HG02885 (cell line): ENCODE measurements at regions not wholly inside any gene's neighbourhood (a gene's known extent, or its start where the extent isn't known, plus 50 kb on each side); places are given as distances from the start of the nearest gene placed in this dataset.
"Not testable (repeated sequence)": the region's sequence is repeated elsewhere in the genome, so short reads cannot be mapped to it uniquely, and the experiment has no call there.

Source experiments
- ATAC-seq: cut with Tn5 transposase; IDR thresholded peaks from one replicate; pipeline ENCODE4 v1.9.1; 2021; ENCODE audit warnings: mild to moderate bottlenecking; ENCODE audit not compliant: unreplicated experiment, poor library complexity

DNA sequence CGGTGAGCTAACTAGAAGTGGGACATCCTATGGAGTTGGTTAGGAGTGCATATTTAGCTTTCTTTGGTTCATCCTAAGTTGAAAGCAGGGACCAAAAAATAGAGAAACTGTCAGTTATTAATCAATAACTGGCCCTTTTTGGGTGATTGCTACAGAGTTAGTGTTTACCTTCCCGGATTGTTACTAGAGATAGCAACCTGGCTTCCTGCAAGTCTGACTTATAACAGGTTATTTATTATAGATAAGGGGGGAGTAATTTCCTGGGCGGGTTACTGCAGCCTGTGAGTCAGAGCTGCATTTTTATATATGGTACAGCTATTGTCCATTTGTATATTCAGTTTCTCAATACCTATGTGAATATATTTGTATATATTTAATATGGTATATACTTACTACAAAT is 522.0 kb downstream of the MFSD1 start:
- ATAC-seq: no peak

- no peak for ATAC-seq
These were observed 525.1 kb downstream of the MFSD1 start for GRCh38 chr3:159326998-159327397.

DNA sequence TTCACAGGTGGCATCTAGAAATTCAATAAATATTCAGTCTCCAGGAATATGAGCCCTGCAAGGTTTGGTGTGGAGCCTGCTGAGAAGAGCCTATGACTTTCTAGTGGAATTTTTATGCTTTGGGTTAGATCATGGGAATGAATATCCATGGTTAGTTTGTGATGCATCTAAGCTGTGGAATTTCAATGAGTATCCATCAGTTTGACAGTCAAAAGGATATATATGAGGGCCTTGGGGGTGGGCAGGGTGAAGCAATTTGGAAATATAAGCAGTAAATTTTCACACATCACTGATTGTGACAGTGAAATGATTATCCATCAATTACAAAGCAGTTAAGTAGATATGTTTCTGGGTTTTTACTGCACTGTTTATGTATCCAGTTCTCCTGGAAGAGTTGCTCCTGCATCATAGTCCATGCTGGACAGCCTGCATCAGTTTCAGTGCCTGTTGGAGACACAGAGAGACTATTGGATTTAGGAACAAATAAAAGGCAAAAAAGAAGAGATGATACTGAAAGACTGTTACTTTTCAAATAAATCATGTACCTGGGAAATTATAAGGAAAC is 530.8 kb downstream of the MFSD1 start:
- no peak for ATAC-seq

- ATAC-seq: no peak
These were observed 537.3 kb downstream of the MFSD1 start for GRCh38 chr3:159339131-159339530.

DNA sequence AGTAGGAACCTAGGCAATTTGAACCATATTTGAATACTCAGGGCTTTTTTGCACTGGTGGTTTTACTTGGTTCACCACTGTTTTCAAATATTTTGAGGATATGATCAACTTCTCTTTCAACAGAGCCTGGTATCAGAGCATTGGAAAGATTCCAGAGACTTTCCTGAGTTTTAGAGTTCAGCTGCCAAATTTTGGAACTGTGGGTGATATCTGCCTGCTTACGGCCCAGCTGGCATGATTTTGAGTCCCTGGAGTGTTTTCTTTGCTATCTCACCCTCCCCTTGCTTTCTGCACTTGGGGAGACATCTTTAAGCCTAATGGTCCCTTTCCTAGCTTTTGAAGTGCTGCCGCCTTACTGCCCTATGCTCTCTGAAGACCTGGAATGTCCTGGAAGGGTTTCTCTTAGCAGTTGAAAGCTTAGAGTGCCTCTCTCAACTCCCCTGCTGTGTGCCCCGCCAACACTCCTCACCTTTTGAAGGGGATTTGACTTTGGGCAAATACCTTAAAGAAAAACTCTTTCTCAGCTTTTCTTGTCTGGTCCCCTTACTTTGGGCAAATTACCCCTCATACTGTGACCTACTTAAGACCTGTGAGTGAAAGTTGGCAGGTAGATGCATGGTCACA is 539.1 kb downstream of the MFSD1 start:
- ATAC-seq: no peak

DNA sequence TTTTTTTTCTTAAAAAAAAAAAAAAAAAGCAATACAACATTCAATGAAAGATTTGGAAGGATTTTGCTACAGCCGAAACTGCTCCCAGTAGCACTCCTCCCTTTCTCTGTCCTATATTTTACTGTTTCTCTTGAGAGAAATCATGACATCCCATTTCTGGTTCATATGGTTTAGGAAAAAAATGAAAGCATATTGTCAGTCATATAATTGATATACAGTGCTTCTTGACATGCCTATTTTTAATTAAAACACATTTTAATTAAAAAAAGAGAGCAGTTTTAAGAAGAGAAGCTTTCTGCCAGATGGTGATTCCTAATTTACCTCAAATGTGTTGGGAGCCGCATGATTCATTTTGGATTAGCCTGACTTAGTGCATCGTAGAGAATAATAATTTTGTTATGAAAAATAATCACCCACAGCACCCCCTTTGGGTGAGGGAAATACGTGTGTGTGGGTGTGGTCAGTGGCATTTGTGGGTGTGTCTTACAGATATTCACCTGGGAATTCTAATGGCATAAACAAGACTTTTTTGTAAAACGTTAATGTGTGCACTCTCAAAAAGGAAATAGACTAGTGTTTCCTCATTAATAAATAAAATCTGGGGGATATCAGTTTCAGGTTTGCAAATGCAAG is 544.5 kb downstream of the MFSD1 start:
- no peak for ATAC-seq

DNA sequence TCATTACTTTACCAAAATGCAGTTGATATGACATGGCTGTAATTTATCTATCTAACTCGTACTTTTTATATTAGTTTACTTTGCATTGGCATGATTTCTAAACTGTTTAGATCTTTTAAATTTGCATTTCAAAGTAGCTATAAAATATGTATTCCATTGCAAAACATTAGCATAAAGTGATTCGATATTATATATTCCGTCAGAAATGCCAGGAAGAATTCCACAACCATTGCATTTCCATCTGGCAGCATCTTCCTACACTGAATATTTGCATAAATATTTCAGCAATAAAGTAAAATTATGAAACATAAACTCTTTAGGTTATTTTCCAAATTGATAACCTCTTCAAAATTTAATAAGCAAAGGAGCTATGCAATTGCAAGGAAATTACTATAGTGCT is 546.6 kb downstream of the MFSD1 start:
- no peak for ATAC-seq

- ATAC-seq: no peak
These were observed 554.8 kb downstream of the MFSD1 start for GRCh38 chr3:159356606-159357005.

- ATAC-seq: no peak
These were observed 562.7 kb downstream of the MFSD1 start for GRCh38 chr3:159364511-159364910.

GRCh38 chr3:159366476-159366875 is 564.6 kb downstream of the MFSD1 start:
- ATAC-seq: no peak

- ATAC-seq: no peak
These were observed 570.1 kb downstream of the MFSD1 start for GRCh38 chr3:159371961-159372360.

GRCh38 chr3:159378396-159379194 is 576.7 kb downstream of the MFSD1 start:
- no peak for ATAC-seq

- ATAC-seq: no peak
These were observed 579.0 kb downstream of the MFSD1 start for GRCh38 chr3:159380891-159381290.

- no peak for ATAC-seq
These were observed 588.9 kb downstream of the MFSD1 start for GRCh38 chr3:159390656-159391212.

DNA sequence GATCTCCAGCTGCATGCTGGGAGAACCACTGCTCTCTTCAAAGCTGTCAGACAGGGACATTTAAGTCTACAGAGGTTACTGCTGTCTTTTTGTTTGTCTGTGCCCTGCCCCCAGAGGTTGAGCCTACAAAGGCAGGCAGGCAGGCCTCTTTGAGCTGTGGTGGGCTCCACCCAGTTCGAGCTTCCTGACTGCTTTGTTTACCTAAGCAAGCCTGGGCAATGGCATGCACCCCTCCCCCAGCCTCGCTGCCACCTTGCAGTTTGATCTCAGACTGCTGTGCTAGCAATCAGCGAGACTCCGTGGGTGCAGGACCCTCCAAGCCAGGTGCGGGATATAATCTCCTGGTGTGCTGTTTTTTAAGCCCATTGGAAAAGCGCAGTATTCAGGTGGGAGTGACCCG is 591.0 kb upstream of the IL12A start:
- not testable (repeated sequence) for ATAC-seq

- no peak for ATAC-seq
These were observed 587.6 kb upstream of the IL12A start for GRCh38 chr3:159401069-159401468.

- ATAC-seq: not testable (repeated sequence)
These were observed 578.9 kb upstream of the IL12A start for GRCh38 chr3:159409711-159410110.

DNA sequence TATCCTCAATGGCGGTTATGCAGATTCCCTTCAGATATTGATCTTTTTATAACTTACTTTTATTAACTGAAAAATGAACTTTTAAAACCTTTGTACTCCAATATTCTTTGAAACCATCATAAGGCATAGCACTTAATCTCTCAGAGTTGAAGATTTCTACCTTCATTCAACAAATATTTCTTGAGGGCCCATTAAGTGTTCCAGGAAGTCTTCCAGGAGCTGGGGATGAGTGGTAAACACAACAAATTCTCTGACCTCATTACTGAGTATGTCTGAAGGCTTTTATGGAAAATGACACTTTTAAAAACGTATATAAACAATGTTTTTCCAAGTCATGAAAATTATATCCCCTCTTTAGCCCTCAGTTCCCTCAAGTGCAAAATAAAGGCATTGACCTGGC is 575.3 kb upstream of the IL12A start:
- no peak for ATAC-seq

DNA sequence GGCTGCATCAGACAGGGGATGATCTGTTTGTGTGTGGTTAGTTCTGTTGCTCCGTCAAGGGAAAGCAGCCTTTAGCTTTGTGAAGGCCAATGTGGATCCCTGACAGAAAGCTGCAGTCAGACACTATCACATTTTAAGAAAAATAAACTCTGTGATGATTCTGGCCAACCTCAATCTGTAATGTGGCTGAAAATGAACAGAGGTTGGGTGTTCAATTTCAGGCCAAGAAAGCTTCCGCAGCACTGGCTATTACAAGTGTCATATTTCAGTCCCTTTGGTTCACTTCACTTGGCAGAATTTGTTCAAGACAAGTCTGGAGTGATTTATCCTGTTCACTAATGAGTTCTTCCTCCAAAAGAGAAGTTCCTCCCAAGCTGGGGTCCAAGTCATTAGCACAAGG is 571.8 kb upstream of the IL12A start:
- no peak for ATAC-seq

- ATAC-seq: no peak
These were observed 570.9 kb upstream of the IL12A start for GRCh38 chr3:159417761-159418160.
